Type B pancreatic cell (in vitro differentiated cells): ENCODE measurements at regions not wholly inside any gene's neighbourhood (a gene's known extent, or its start where the extent isn't known, plus 50 kb on each side); places are given as distances from the start of the nearest gene placed in this dataset.

Source experiments
- DNase-seq: peaks from one replicate; pipeline ENCODE4 v3.0.0; 2021; ENCODE audit warnings: mixed read lengths; ENCODE audit not compliant: unreplicated experiment; ENCODE audit errors: extremely low spot score
- H3K27ac Mint-ChIP-seq: 2 replicates; pipeline ENCODE4 v1.8.0; 2021; ENCODE audit warnings: mild to moderate bottlenecking, mixed read lengths
- H3K27me3 Mint-ChIP-seq: 2 replicates; pipeline ENCODE4 v1.8.0; 2021; ENCODE audit warnings: mixed read lengths
- H3K36me3 Mint-ChIP-seq: 2 replicates; pipeline ENCODE4 v1.8.0; 2021; ENCODE audit warnings: mixed read lengths
- H3K4me1 Mint-ChIP-seq: one replicate; pipeline ENCODE4 v1.8.0; 2021; ENCODE audit warnings: mixed read lengths; ENCODE audit not compliant: unreplicated experiment
- H3K4me3 Mint-ChIP-seq: 2 replicates; pipeline ENCODE4 v1.8.0; 2021; ENCODE audit warnings: mild to moderate bottlenecking, mixed read lengths
- H3K9me3 Mint-ChIP-seq: 2 replicates; pipeline ENCODE4 v1.8.0; 2021; ENCODE audit warnings: mixed read lengths
- CTCF ChIP-seq: fragments of 200-600 bp; sonication (generic); conservative IDR thresholded peaks from 2 replicates; pipeline ENCODE4 v1.5.0; 2021; ENCODE audit warnings: antibody characterized with exemption, mild to moderate bottlenecking

GRCh38 chrX:26952213-26952612 lies 510.9 kb downstream of the PPP4R3C start:
- no peaks in the 10 kb centered on the region for H3K36me3 Mint-ChIP-seq
- no peaks in the 10 kb centered on the region for H3K4me1 Mint-ChIP-seq
- no peak overlapping the region for H3K27ac Mint-ChIP-seq
- DNase-seq, result no peak
- no peaks in the 10 kb centered on the region for H3K9me3 Mint-ChIP-seq
- no peak overlapping the region for H3K4me3 Mint-ChIP-seq
- TF ChIP-seq CTCF, result no peak
- H3K27me3 Mint-ChIP-seq, result no peaks in the 10 kb centered on the region

- H3K27me3 Mint-ChIP-seq, result no peaks in the 10 kb centered on the region
- no peak overlapping the region for H3K27ac Mint-ChIP-seq
- no peak for DNase-seq
- H3K9me3 Mint-ChIP-seq, result no peaks in the 10 kb centered on the region
- no peak for TF ChIP-seq CTCF
- no peak overlapping the region for H3K4me3 Mint-ChIP-seq
- no peaks in the 10 kb centered on the region for H3K4me1 Mint-ChIP-seq
- no peaks in the 10 kb centered on the region for H3K36me3 Mint-ChIP-seq
Observed at GRCh38 chrX:26927419-26927818, 535.7 kb downstream of the PPP4R3C start.

- DNase-seq, result no peak
- no peak for TF ChIP-seq CTCF
- H3K27ac Mint-ChIP-seq, result no peak overlapping the region
- no peak overlapping the region for H3K4me3 Mint-ChIP-seq
- H3K36me3 Mint-ChIP-seq, result no peaks in the 10 kb centered on the region
- H3K9me3 Mint-ChIP-seq, result no peaks in the 10 kb centered on the region
- H3K27me3 Mint-ChIP-seq, result no peaks in the 10 kb centered on the region
- no peaks in the 10 kb centered on the region for H3K4me1 Mint-ChIP-seq
Observed at GRCh38 chrX:26925088-26925487, 538.1 kb downstream of the PPP4R3C start.

- no peak for DNase-seq
- no peaks in the 10 kb centered on the region for H3K27me3 Mint-ChIP-seq
- H3K4me3 Mint-ChIP-seq, result no peak overlapping the region
- H3K27ac Mint-ChIP-seq, result no peak overlapping the region
- H3K36me3 Mint-ChIP-seq, result no peaks in the 10 kb centered on the region
- H3K9me3 Mint-ChIP-seq, result no peaks in the 10 kb centered on the region
- TF ChIP-seq CTCF, result no peak
- no peaks in the 10 kb centered on the region for H3K4me1 Mint-ChIP-seq
Observed at GRCh38 chrX:26922278-26922677, 540.9 kb downstream of the PPP4R3C start.

GRCh38 chrX:26918631-26919030 lies 544.5 kb downstream of the PPP4R3C start:
- Mint-ChIP-seq H3K27me3 (no peaks in the 10 kb centered on the region), H3K4me3 (no peak overlapping the region), H3K4me1 (no peaks in the 10 kb centered on the region), H3K36me3 (no peaks in the 10 kb centered on the region), H3K27ac (no peak overlapping the region), H3K9me3 (peaks cover 5% of the 10 kb centered on the region)
- TF ChIP-seq CTCF, result peak; percentile 43
- DNase-seq, result no peak

- Mint-ChIP-seq H3K27ac (no peak overlapping the region), H3K9me3 (peaks cover 5% of the 10 kb centered on the region), H3K27me3 (no peaks in the 10 kb centered on the region), H3K36me3 (no peaks in the 10 kb centered on the region), H3K4me1 (no peaks in the 10 kb centered on the region), H3K4me3 (no peak overlapping the region)
- TF ChIP-seq CTCF, result no peak
- DNase-seq, result no peak
Observed at GRCh38 chrX:26916991-26917390, 546.1 kb downstream of the PPP4R3C start.
